GM12878 (cell line): ENCODE measurements at regions not wholly inside any gene's neighbourhood (a gene's known extent, or its start where the extent isn't known, plus 50 kb on each side); places are given as distances from the start of the nearest gene placed in this dataset.

Experiments used
- ATAC-seq: fragments of 200-7000 bp; cut with Tn5 transposase; 3 replicates; pipeline ENCODE4 v1.9.1; 2020; ENCODE audit warnings: mild to moderate bottlenecking, moderate library complexity
- BruUV-seq: library from RNA; stranded (reverse); fragments of 400-500 nt; replicated peaks from 2 replicates; lab custom pipeline; 2021; lab: Mats Ljungman, UMichigan
- CTCF ChIA-PET: fragments of 300-600 bp; sonication (Branson Sonifier 250); formaldehyde crosslinking; extraction: SDS; loops from one replicate; lab custom pipeline; 2021; ENCODE audit warnings: inconsistent platforms; lab: Yijun Ruan, JAX
- POLR2A ChIA-PET: fragments of 350-600 bp; formaldehyde crosslinking; extraction: SDS; loops from one replicate; lab custom pipeline; 2021; ENCODE audit warnings: inconsistent platforms; lab: Charles Lee
- RAD21 ChIA-PET: fragments of 300-600 bp; sonication (Branson Sonifier 250); formaldehyde crosslinking; loops from one replicate; lab custom pipeline; 2023; ENCODE audit warnings: antibody characterized with exemption; ENCODE audit not compliant: unreplicated experiment; lab: Charles Lee
- SMC1A ChIA-PET: fragments of 300-600 bp; sonication (Branson Sonifier 250); formaldehyde crosslinking; loops from one replicate; lab custom pipeline; 2023; ENCODE audit not compliant: unreplicated experiment, uncharacterized antibody; lab: Charles Lee
- DNase-seq: peaks from one replicate; pipeline ENCODE4 v3.0.0-alpha.2; 2011; ENCODE audit warnings: low read depth, low spot score
- FAIRE-seq: peaks from 3 replicates; lab custom pipeline; 2011; peaks lifted over from hg19 to GRCh38; lab: Jason Lieb, UNC
- H2AFZ ChIP-seq: 2 replicates; pipeline ENCODE4 v1.6.0; 2011; ENCODE audit warnings: low read depth, low read length, control low read depth; ENCODE audit not compliant: control insufficient read depth
- H3K27ac ChIP-seq: 2 replicates; pipeline ENCODE4 v1.5.1; 2011; ENCODE audit warnings: control low read depth; ENCODE audit not compliant: control insufficient read depth, insufficient read depth
- H3K27me3 ChIP-seq, 2 experiments: replicated peaks in 1 of 2; 2 replicates each; pipeline versions ENCODE4 v1.6.0 to v1.6.1; 2011; ENCODE audit warnings: low read length in 1 of 2; ENCODE audit not compliant: control insufficient read depth in 2 of 2, insufficient read depth in 2 of 2
- H3K36me3 ChIP-seq, 2 experiments: 2 replicates each; pipeline ENCODE4 v1.5.1; 2011; ENCODE audit warnings: low read length in 1 of 2; ENCODE audit not compliant: control insufficient read depth in 2 of 2, insufficient read depth in 2 of 2
- H3K4me1 ChIP-seq: 2 replicates; pipeline ENCODE4 v1.6.1; 2011; ENCODE audit warnings: mild to moderate bottlenecking, low read length, moderate library complexity, mixed read lengths; ENCODE audit not compliant: control insufficient read depth, insufficient read depth
- H3K4me2 ChIP-seq: 2 replicates; pipeline ENCODE4 v1.6.0; 2011; ENCODE audit warnings: control low read depth; ENCODE audit not compliant: control insufficient read depth, insufficient read depth
- H3K4me3 ChIP-seq: fragments of 200-600 bp; sonication (generic); 2 replicates; pipeline ENCODE4 v1.5.1; 2016
- H3K79me2 ChIP-seq: 2 replicates; pipeline ENCODE4 v1.6.0; 2011; ENCODE audit warnings: low read length; ENCODE audit not compliant: control insufficient read depth, insufficient read depth
- H3K9ac ChIP-seq: 2 replicates; pipeline ENCODE4 v1.8.0; 2011; ENCODE audit warnings: low read length, control low read depth, mixed read lengths; ENCODE audit not compliant: control insufficient read depth, insufficient read depth
- H3K9me3 ChIP-seq: replicated peaks from 3 replicates; pipeline ENCODE4 v1.5.1; 2011; ENCODE audit warnings: mild to moderate bottlenecking, low read length; ENCODE audit not compliant: control insufficient read depth, insufficient read depth
- H4K20me1 ChIP-seq: 2 replicates; pipeline ENCODE4 v1.6.0; 2011; ENCODE audit not compliant: control insufficient read depth, insufficient read depth
- E2F4 ChIP-seq: IDR thresholded peaks from 2 replicates; pipeline ENCODE4 v1.6.1; 2012; ENCODE audit warnings: low read depth, low read length, improper control_type of control experiment
- GABPA ChIP-seq: IDR thresholded peaks from 2 replicates; pipeline ENCODE4 v1.6.1; 2014; ENCODE audit warnings: antibody characterized with exemption, low read depth, mild to moderate bottlenecking, inconsistent platforms
- IRF3 ChIP-seq: fragments of 450-650 bp; IDR thresholded peaks from 2 replicates; pipeline ENCODE4 v1.6.1; 2014; ENCODE audit warnings: mild to moderate bottlenecking
- NBN ChIP-seq: fragments of 450-650 bp; IDR thresholded peaks from 2 replicates; pipeline ENCODE4 v1.6.1; 2016
- RCOR1 ChIP-seq: conservative IDR thresholded peaks from 2 replicates; pipeline ENCODE4 v1.6.1; 2012; ENCODE audit warnings: low read depth, low read length, improper control_type of control experiment
- RELB ChIP-seq: fragments of 450-650 bp; IDR thresholded peaks from 2 replicates; pipeline ENCODE4 v1.6.1; 2017; ENCODE audit warnings: low read depth, mild to moderate bottlenecking, moderate library complexity
- SP1 ChIP-seq: IDR thresholded peaks from one replicate; pipeline ENCODE4 v1.6.1; 2011; ENCODE audit warnings: low read depth, low read length
- SREBF1 ChIP-seq: IDR thresholded peaks from 2 replicates; pipeline ENCODE4 v1.6.1; 2012; ENCODE audit warnings: mild to moderate bottlenecking, low read length
- TARDBP ChIP-seq: IDR thresholded peaks from 2 replicates; pipeline ENCODE4 v1.6.1; 2016; ENCODE audit warnings: borderline replicate concordance
- TCF12 ChIP-seq: IDR thresholded peaks from 2 replicates; pipeline ENCODE4 v1.6.1; 2011; ENCODE audit warnings: low read depth, mild to moderate bottlenecking, low read length
- TCF3 ChIP-seq: IDR thresholded peaks from 2 replicates; pipeline ENCODE4 v1.6.1; 2012; ENCODE audit warnings: low read depth, mild to moderate bottlenecking, low read length, borderline replicate concordance; ENCODE audit not compliant: insufficient read depth
- USF2 ChIP-seq: IDR thresholded peaks from 2 replicates; pipeline ENCODE4 v1.6.1; 2011; ENCODE audit warnings: low read depth, low read length, improper control_type of control experiment, borderline replicate concordance
- WRNIP1 ChIP-seq: IDR thresholded peaks from 2 replicates; pipeline ENCODE4 v1.6.1; 2011; ENCODE audit warnings: low read depth, low read length, improper control_type of control experiment, borderline replicate concordance
- WGBS: methylation state at CpG from one replicate; pipeline ENCODE4 v1.1.6; 2016; ENCODE audit warnings: low lambda C conversion rate; ENCODE audit not compliant: insufficient replicate concordance, insufficient coverage; ENCODE audit errors: missing lambda C conversion rate; 5-methylcytosine and 5-hydroxymethylcytosine counted together
- in situ Hi-C: fragments of 300-500 bp; cut with MboI; formaldehyde crosslinking; loops from 9 replicates; pipeline ENCODE4 v1.14.3; 2018; ENCODE audit warnings: mixed read lengths
- intact Hi-C: fragments of 100-400 bp; cut with micrococcal nuclease; formaldehyde crosslinking; loops from one replicate; pipeline ENCODE4 v1.14.2; 2022; ENCODE audit not compliant: unreplicated experiment
- TF ChIP-seq, protein P1 (sequence below): fragments of 450-650 bp; IDR thresholded peaks from 2 replicates; pipeline ENCODE4 v1.6.1; 2016; ENCODE audit warnings: mild to moderate bottlenecking
- TF ChIP-seq, protein P2 (sequence below): fragments of 450-650 bp; IDR thresholded peaks from 2 replicates; pipeline ENCODE4 v1.6.1; 2017; ENCODE audit warnings: mild to moderate bottlenecking, moderate library complexity

DNA sequence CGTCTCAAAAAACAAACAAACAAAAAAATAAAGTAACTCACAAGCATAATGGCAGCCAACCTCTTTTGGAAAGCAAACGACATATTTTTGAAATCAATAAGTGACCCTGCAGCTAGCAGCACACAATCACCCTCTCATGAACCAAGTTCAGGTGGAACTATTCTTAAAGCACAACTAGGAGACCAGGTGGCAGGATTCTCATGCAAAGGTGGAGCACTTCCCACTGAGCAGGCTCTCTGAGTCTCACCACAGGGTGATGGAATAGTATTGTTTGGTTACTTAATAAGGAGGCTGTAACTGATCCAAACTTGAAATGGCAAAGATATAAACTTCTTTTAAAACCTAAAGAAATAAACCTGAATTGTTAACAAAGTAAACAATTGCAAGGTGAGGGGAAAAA is 1293.1 kb downstream of the PCDH19 start:
- Histone ChIP-seq H3K4me1 (no peaks in the 10 kb centered on the region), H3K36me3 (no peaks in the 10 kb centered on the region), H3K9me3 (no peaks in the 10 kb centered on the region), H3K4me3 (no peak overlapping the region), H3K27me3 (no peaks in the 10 kb centered on the region), H3K27ac (no peak overlapping the region), H3K79me2 (no peaks in the 10 kb centered on the region), H3K9ac (no peak overlapping the region), H2AFZ (no peak overlapping the region), H3K4me2 (no peak overlapping the region), H4K20me1 (no peaks in the 10 kb centered on the region)
- FAIRE-seq (no peak), ATAC-seq (no peak), DNase-seq (no peak)
- no TSS peak for BruUV-seq
- 0% methylated on average over 2 of the region's 2 CpGs for WGBS
- POLR2A ChIA-PET, result no interaction called here
- SMC1A ChIA-PET, result no interaction called here
- in situ Hi-C loops, result no loop called here
- intact Hi-C loops, result no loop called here
- CTCF ChIA-PET, result no interaction called here
- RAD21 ChIA-PET, result no interaction called here
- no peak for TF ChIP-seq WRNIP1
- no peak for TF ChIP-seq SP1
- no peak for TF ChIP-seq IRF3
- TF ChIP-seq, protein P1, sequence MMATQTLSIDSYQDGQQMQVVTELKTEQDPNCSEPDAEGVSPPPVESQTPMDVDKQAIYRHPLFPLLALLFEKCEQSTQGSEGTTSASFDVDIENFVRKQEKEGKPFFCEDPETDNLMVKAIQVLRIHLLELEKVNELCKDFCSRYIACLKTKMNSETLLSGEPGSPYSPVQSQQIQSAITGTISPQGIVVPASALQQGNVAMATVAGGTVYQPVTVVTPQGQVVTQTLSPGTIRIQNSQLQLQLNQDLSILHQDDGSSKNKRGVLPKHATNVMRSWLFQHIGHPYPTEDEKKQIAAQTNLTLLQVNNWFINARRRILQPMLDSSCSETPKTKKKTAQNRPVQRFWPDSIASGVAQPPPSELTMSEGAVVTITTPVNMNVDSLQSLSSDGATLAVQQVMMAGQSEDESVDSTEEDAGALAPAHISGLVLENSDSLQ, result no peak
- TF ChIP-seq RCOR1, result no peak
- TF ChIP-seq GABPA, result no peak
- no peak for TF ChIP-seq TCF3
- no peak for TF ChIP-seq TARDBP
- no peak for TF ChIP-seq E2F4
- TF ChIP-seq USF2, result no peak
- TF ChIP-seq, protein P2, sequence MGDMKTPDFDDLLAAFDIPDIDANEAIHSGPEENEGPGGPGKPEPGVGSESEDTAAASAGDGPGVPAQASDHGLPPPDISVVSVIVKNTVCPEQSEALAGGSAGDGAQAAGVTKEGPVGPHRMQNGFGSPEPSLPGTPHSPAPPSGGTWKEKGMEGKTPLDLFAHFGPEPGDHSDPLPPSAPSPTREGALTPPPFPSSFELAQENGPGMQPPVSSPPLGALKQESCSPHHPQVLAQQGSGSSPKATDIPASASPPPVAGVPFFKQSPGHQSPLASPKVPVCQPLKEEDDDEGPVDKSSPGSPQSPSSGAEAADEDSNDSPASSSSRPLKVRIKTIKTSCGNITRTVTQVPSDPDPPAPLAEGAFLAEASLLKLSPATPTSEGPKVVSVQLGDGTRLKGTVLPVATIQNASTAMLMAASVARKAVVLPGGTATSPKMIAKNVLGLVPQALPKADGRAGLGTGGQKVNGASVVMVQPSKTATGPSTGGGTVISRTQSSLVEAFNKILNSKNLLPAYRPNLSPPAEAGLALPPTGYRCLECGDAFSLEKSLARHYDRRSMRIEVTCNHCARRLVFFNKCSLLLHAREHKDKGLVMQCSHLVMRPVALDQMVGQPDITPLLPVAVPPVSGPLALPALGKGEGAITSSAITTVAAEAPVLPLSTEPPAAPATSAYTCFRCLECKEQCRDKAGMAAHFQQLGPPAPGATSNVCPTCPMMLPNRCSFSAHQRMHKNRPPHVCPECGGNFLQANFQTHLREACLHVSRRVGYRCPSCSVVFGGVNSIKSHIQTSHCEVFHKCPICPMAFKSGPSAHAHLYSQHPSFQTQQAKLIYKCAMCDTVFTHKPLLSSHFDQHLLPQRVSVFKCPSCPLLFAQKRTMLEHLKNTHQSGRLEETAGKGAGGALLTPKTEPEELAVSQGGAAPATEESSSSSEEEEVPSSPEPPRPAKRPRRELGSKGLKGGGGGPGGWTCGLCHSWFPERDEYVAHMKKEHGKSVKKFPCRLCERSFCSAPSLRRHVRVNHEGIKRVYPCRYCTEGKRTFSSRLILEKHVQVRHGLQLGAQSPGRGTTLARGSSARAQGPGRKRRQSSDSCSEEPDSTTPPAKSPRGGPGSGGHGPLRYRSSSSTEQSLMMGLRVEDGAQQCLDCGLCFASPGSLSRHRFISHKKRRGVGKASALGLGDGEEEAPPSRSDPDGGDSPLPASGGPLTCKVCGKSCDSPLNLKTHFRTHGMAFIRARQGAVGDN, result no peak
- TF ChIP-seq NBN, result no peak
- no peak for TF ChIP-seq RELB
- no peak for TF ChIP-seq TCF12
- no peak for TF ChIP-seq SREBF1
